HG03159 (cell line): ENCODE measurements at regions not wholly inside any gene's neighbourhood (a gene's known extent, or its start where the extent isn't known, plus 50 kb on each side); places are given as distances from the start of the nearest gene placed in this dataset.
A peak's percentile ranks its signal among the peaks of the same experiment; 100 is the strongest.
"Not testable (repeated sequence)": the region's sequence is repeated elsewhere in the genome, so short reads cannot be mapped to it uniquely, and the experiment has no call there.

Experiments
- ATAC-seq: cut with Tn5 transposase; IDR thresholded peaks from one replicate; pipeline ENCODE4 v1.9.1; 2021; ENCODE audit warnings: mild to moderate bottlenecking, moderate library complexity; ENCODE audit not compliant: unreplicated experiment

DNA sequence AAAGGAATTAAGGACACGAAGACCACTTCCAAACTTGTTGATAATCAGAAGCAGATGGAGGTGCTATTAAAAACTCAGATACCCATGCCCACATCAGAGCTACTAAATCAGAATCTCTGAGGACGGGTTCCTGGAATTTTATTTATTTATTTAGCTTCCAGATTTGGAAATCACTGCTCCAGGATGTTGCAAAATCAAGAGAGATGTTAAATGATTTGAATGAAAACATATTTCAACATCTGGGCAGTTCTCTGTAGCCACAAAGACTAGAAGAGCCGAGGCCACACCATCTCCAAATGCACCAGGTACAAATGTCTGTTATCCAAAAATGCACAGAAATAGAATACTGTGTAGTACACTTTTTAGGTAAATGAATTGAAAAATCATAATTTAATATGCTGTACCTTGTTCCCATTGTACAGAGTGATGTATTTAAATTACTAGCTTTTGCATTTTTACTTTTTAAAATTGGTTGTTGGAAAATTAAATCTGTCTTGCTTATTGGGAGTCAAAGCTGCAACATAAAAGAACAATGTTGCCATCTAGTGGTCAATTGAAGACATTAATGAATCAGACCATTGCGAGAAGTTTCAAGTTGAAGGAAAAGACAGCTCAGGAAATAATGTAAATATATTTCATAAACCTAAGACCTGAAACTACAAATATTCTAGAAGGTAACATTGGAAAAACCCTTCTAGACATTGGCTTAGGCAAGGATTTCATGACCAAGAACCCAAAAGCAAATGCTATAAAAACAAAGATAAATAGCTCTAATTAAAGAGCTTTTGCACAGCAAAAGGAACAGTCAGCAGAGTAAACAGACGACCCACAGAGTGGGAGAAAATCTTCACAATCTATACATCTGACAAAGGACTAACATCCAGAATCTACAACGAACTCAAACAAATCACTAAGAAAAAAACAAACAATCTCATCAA is 151.3 kb upstream of the TTC29 start:
- ATAC-seq, result peak; percentile 73

DNA sequence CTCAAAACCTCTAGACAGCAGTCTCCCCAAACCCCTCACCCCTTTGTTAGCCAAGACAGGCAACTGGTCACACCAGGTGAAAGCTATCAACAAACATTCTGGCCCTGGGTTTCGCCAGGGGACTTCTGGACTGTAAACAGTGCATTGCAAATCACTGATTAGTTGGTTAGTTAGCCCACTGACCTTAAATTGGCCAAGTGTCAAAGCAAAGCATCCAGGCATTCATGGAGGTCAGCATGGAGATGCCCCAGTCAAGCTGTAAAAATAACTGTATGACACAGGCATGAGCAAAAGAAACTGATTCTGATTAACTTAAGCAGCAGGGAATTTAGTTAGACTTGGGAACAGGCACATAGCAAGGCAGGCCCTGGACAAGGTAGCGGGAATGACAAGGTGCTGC is 156.0 kb upstream of the TTC29 start:
- no peak for ATAC-seq

DNA sequence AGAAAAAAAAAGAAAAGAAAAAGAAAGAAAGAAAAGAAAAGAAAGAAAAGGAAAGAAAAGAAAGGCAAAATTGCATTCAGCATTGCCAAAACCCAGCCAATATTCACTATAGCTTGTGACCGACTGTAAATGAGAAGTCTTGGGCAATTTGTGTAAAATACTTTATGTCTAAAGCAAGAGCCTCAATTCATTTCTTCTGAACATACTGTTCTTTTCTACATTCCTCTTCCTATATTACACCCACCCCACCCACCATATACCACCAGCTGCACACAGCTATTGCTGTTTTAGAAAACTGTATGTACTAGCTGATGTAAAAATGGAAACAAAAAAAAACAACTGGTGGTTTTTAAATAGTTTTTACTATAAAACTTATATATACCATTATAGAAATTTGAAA is 156.9 kb upstream of the TTC29 start:
- ATAC-seq, result no peak

DNA sequence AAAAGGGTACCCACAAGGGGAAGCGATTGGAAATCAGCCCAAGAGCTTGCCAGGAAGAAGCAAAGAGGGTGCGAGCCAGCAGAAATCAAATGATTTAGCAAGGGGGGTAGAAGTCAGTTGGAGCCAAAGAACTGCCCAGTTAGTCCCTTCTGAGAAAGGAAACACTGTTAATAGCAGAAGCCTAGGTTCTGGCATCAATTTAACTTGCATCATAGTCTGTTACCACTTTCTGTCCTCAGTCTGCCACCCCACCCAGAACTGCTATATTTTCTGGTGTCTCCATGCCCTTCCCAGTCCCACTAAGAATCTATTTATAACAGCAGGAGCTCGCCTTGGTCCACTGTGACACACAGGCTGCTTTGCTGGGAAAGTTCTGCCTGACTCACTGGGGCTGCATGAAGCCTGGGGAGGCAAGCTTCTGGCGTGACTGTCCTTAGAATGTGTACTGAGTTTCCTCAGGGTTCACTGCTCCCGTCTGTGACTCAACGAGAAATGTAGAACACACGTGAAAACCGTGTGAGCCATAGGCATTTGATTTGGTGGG is 157.8 kb upstream of the TTC29 start:
- no peak for ATAC-seq

DNA sequence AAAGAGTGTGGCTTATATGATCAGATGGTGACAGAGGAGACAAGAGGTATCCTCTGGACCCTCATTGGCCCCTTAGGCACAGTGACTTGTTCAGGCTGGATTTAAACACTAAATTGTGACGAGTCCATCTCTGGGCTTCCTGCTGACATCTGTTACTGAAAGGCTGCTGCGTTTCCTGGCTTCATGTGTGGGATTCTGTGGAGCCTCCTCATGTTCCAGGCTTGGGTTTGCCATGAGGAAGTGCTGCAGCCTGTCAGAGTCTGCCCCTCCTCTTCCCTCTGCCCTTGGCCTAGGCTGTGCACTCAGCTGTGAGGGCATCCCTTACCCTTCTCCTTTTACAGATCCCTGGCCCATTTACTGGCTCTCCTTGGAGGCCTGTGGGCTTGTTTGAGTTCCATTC is 159.1 kb upstream of the TTC29 start:
- ATAC-seq, result no peak

DNA sequence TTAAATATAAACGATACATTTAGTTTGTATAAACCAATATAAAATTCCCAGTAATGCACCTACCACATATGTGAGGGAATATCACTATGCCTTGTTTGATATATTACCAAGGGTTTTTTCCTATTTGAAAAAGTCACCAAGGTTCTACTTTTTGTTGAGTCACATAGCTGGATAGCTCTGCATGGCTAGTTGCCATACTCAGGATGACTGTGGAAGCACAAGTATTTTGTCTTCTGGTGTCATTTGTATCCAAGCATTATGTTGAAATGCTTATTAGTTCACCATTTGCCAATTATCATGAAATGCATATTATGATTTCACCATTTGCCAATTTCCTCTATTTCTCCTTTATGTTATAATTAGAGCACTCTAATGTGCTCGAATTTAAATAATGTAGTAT is 162.7 kb upstream of the TTC29 start:
- ATAC-seq, result no peak

DNA sequence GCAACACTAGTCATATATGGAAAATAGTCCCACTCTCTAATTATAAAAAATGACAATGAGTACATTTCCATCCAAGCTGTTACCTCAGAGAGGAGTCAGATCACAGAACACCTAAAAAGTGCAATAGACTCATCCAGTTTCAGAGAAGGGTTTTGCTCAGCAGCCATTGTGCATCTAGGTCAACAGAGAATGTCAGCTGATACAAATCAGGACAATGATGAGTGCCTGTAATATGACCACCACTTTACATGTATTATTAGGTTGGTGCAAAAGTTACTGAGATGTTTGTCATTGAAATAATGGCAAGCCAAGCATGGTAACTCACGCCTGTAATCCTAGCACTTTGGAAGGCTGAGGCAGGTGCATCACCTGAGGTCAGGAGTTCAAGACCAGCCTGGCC is 164.1 kb upstream of the TTC29 start:
- no peak for ATAC-seq

DNA sequence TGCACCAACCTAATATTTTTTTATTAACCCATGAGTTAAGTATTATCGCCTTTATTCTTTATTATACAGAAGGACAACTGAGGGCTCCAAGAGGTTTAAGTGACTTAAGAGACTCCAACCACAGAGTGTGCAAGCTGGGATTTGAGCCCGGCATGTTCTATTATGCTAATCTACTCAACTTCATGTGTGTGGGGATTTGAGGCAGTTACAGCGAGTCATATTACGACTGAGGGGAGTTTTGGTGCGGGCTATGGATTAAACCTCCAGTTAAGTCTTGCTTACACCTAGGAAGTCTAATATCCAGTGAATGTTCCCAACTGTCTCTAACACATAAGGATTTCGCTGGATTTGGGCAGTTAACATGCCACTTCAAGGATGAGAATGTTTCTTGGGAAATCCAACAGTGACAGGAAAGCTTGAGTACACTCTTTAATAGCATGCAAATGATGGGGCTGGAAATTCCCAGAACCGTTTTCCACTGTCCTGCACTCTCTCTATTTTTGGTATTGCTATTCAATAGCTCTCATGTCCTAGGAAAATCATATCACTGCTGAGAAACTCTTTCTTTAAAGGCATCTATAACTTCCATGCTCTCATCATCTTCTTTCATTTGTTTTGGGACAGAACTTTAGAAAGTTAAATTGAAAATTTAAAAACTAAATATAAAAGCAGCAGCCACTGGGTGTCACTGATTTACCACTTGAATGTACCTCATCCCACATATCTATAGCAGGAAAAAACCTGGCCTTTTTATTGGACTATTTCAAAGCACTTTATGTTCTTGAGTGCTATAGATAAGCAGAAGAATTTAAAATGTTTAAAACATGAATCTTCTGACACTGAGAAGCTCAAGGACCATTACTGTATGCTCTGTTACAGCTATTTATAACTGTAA is 165.1 kb upstream of the TTC29 start:
- ATAC-seq, result no peak

DNA sequence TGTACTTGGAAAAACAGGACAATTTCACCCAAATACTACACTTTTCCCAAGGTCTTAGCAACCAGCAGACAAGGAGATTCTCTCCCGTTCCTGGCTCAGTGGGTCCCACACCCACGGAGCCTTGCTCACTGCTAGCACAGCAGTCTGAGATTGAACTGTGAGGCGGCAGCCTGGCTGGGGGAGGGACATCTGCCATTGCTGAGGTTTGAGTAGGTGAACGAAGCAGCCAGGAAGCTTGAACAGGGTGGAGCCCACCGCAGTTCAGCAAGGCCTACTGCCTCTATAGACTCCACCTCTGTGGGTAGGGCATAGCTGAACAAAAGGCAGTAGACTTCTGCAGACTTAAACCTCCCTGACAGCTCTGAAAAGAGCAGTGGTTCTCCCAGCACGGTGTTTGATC is 166.5 kb upstream of the TTC29 start:
- ATAC-seq, result not testable (repeated sequence)

DNA sequence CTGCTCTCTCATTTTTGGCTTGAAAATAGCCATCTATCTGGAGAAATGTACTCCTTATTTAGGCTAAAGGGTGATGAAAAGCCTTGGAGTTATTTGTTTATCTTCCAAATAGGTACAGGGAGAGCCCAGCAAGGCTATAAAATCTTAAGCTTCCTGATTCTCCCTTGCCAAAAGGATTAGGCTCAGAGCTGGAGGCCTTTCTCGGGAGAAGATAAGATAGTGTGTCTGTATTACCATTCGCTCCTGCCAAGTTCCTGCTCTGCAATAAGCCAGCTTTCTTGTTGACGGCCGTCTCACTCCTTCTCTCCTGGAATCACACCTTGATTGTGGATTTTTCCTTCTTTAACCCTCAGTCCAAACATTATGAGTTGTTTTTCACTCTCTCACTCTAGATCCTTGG is 171.8 kb upstream of the TTC29 start:
- no peak for ATAC-seq

DNA sequence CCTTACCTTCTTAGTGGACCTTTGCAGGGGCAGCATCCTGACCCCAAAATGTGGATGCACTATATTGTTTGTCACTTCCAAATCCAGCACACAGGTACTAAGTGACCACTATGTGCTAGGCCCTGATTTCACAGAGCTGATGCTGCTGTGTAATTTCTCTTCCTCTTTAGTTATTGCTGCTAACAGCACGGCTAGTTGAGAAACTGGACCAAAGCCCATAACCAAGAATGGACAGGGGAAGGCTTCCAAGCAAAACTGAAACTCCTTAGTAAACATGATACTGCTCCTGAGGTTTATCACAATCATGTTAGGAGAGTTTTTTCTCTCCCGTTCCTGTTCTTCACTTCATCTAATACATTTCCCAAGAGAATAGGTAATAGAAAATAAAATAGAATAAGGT is 172.9 kb upstream of the TTC29 start:
- no peak for ATAC-seq

DNA sequence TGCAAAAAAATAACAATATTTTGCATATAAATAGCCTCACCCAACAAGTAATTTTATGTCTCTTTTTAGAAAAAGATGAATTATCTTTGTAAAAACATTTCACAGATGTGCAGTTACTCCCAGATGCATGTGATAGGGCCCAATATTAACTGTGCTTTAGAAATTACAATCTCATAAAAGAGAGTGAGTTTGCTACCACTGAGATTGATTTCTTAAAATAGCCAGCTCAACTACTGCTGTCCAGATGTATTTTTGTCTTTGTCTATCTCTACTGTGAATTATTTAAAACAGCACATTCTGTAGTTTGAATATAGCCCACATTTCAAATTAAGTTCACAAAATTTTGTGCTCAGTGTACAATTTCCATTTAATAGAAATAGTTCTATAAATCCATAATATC is 177.0 kb upstream of the TTC29 start:
- ATAC-seq, result no peak

DNA sequence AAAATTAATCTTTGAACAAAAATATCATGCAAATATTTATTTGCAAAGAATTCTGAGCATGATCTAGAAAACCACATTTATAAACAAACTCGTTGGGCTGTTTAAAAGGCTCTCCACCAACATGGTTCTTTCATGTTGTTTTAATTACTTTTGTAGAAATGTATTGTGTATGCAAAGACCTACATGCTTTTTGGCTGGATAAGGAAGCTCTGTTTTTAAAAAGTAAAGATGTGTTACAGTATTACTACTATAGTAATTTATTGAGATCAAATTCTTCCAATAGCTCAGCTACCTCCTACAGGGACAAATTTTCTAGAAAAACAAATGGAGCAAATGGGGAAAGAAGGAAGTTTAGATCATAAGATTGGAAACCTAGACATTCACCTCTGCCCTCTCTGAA is 177.5 kb upstream of the TTC29 start:
- ATAC-seq, result no peak

DNA sequence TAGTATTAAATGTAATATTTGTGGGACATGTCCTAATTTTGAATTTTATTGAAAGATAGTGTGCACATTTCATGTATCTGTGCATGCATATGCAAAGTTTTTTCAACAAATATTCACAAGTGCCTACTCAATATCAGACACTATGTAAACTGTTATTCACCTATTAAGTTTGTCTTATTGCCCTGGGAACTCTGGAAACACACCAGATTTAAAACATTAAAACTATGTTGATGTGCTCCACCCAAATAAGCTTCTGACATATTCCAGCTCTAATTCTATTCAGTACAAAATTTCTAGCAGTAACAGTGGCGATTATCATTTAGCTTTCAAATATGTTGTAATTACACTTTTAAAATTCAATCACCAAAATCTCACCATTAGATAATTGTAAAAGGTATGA is 183.1 kb upstream of the TTC29 start:
- ATAC-seq, result no peak

DNA sequence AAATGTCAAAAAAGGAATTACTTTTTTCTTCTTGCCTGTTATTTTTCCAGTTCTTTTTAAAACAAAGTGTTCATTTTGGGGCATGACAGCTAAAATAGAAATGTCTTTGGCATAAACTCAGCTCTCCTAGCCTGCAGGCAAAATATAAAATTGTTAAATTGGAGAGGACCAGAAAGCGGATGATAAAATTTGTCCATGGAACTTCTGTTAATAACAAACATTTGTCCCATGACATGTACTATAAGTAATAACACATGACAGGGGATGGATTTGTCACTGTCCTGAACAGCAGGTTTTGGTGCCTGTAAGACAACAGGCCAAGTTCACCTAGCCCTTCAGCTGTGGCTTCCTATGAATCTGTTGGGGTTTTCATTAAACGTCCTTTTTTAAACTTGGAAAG is 184.0 kb upstream of the TTC29 start:
- no peak for ATAC-seq

DNA sequence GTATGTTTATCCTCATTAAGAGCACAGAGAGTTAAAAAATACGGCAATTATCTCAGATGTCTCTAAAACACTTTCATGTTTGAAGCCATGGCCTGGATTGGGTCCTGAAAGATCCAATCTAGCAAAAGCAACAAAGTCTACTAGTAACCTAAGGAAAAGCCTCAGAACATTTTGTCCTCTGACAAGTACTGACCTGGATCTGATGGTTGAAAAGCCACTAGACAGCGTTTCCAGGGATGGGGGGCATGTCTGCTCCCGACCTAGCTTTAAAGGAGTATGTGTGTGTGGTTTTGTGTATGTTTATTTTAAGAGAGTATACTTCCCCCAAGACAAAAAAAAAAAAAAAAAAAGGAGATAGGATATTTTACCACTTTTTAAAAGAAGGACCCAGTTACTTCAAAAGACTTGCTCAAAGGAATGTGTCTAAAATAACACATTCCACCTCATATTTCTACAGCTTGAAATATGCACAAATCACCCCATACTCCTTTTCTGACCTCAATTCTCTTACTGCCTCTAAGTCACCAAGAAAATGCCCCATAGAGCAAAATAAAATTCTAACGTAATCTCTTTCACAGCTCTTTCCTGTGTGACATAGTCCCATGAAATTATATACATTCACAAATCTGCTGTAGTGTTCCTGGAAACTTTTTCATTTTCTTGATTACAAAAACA is 189.0 kb upstream of the TTC29 start:
- no peak for ATAC-seq

DNA sequence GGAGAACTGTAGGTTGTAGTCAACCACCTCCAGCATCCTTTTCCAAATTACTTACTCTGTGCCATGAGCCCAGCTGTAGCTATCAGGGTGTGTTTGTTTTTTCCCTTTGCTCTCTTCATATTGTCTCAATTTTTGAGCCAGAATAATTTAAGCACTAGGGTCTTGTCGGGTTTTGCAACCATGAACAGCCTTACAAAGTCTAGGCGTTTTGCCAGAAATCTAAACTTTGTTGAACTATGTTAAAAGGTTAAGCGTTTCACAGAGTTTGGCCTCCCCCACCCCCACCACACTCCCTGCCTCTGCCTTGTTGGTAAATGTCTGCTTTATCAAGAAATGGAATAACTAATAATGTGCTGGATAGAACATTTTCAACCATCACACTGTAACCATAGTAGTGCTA is 190.6 kb upstream of the TTC29 start:
- ATAC-seq, result no peak

DNA sequence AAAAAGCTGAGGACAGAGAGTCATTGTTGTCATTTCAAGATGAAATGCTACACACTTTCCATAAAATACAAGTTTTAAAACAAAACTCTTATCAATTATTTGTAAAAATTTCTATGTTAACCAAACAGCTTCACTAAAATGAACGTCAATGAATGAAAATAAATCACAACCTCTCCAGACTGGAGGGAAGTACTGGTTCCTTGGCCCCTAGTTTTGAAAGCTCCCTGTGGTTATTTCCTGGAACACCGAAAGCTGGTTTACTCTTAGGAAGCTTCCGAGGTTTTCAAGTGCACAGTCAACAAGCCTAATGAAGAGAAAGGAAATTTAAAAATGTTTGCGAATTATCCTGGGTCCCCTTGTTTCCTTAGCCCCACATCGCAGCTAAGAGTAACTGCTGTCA is 191.1 kb upstream of the TTC29 start:
- no peak for ATAC-seq

DNA sequence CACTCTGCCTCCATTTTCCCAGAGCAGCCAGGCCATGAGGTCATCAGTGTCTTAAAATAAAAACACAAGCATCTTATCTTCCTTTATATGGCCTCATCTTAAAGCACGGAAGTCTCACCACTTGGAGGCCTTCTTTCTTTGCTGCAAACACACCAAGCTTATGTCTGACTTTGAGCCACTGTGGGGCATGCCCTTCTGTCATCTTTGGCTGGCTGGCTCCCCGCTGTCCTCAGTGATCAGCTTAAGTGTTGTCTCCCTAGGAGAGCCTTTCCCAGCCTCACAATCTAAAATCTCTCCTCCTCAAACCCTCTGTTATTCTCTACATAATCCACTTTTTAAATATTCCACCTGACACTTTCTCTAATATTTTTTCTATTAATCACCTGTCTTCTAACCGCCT is 191.6 kb upstream of the TTC29 start:
- no peak for ATAC-seq

DNA sequence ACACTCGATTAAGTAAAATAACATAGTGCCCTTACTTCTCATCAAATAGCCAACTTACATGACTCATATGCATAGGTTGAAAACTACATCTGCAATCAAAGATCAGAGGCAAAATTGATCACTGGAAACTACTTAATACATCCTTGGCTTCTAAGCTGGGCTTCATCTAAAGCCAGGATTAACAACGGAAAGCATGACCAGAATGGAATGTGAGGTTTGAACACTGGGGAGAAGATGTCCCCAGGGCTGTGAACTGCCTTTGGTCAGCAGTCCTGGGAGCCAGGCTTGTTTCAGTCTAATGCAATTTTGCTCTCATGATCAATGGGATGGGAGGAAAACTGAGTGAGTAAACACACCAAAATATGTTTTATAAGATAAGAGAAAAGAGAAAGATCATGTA is 192.5 kb upstream of the TTC29 start:
- no peak for ATAC-seq
